Kidney capillary endothelial cell (primary cell): ENCODE measurements at regions not wholly inside any gene's neighbourhood (a gene's known extent, or its start where the extent isn't known, plus 50 kb on each side); places are given as distances from the start of the nearest gene placed in this dataset.
A peak's percentile ranks its signal among the peaks of the same experiment; 100 is the strongest.

Experiments used
- DNase-seq: peaks from one replicate; pipeline ENCODE4 v3.0.0-alpha.2; 2018; ENCODE audit warnings: low spot score

DNA sequence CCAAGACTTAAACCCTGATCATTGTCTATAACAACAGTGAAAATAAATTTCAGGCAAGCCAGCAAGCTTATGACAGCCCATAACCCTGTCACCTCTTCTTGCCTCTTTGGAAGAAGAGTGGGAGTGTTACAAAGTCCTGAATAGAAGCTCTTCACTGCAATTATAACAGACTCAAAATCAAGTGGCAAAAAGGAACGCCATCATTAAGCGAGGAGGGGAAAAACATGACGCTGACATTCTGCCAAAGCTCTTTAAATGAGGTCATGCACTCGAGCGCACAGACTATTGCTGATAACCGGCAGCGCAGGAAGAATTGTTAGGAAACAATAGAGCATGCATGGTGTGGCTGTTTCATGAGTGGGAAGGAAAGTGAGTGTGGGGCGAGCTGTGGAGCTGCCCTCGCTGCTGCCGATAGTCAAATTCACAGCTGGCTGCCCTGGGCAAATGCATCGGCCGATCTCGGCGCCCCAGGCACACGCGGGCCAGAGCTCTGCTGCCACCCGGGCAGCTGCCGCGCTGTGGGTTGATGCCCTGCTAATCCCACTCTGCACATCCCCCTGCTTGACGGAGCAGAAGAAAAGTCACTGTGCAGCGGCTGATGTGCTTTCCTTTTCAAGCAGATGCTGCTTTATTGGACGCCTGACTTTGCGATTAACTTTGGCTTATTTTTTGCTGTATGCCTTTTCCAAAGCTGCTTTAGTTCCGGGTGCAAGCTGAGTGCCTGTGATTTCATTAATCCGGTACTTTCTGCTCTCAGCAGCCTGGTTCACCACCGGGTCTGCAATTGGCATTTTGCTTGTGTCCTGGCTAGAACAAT, 102.4 kb upstream of the ST6GALNAC5 start:
- peak; percentile 10 for DNase-seq

DNA sequence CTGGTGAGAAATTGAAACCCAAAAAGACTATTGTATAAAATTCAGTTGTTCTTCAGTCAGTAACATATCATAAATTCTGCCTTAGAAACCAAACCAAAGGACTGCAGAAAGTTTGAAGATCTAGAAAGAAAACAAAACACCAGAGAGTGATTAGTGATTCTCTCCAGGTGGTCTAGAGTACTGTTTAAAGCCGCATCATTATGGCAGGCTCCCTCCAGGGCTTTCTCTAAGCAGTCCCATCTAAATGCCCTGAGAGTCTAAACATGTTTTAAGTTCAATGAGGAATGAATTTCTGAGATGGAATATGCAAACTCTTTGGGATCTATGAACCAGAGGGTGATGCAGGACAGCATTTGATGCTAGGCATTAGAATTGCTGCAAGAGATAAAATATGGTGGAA, 100.9 kb upstream of the ST6GALNAC5 start:
- DNase-seq = no peak

DNA sequence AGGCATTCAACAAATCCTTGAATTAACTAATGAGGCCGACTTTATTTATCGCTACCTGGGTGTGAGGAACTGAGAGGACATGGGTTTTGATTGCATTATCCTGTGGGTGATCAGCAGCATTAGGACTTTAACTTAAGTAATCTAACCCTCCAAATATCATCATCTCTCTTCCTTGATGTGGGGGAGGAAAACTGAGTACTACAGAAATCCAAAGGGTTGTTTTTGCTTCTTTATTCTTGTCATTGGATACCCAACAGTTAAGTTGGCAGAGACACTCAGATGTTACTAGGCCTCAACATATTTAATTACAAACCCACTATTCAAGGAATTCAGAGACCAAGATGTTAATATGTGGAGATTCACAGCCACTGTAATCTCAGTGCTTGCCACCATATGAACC, 97.4 kb upstream of the ST6GALNAC5 start:
- DNase-seq = no peak

DNA sequence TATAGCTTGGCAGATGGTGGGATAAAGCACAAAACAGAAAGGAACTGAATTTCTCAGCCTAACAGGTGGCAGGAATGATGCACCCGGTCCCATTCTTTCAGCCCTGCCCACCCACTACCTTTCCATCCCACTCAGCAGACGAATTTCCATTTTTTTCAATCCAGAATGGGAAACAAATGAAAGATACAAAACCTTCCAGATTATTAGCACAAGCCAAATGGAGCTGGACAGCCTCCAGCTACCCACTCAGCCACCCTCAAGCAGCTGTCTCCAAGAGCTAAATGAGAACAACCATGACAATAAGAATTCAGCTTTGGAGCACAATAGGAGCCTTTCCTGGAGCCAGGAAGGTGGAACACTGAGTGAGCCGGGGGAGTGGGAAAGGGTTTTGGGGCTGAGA, 96.3 kb upstream of the ST6GALNAC5 start:
- DNase-seq = no peak

DNA sequence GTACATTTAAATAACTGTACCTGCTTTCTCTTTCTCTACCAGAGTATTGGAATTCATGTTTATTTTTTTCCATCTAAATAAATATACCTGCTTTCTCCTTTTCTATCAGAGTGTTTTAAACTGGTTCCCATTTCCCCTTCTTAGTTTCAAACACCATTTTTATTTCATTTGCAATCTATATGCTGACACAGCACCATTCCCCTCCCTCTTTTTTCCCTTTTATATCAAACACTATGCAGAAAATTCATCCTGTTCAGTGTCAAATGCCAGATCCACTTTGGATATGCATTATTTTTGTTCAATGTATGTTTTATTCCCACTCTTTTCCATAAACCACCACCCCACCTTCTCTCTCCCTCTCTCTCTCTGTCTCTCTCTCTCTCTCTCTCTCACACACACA, 85.8 kb upstream of the ST6GALNAC5 start:
- DNase-seq = no peak

DNA sequence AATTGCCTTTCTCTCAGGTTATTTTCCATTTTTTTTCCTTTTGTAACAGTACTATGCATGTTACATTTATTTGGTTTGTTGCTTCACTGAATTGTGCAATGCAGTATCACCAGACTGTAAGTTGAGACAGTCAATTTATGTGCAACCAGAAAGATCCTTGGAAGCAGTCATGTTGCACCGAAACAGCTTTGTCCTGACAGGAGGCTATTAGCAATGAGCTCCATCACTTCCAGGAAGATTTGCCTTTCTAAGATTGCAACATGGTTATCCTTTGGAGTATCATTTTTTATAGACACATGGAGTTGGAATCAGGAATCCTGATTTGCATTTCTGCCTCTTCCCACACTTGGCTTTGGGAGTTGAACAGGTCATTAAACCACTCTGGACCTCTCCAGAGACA, 84.5 kb upstream of the ST6GALNAC5 start:
- DNase-seq = no peak

DNA sequence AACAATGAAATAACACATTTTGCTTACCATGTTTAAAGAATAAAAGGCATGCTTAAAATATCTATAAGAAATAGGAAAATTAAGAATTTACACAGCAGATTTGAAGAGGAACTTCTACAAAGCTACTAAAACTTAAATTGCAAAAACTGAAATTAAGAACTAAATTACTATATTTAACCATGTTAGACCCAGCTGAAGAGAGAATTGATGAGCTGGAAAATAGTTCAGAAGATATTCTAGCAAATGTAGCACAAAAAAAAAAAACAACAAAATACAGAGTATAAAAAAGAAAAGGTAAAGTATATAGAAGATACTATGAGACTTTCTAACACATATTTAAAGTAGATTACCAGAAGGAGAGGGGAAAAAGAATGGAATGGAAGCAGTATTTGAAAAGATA, 82.8 kb upstream of the ST6GALNAC5 start:
- no peak for DNase-seq

DNA sequence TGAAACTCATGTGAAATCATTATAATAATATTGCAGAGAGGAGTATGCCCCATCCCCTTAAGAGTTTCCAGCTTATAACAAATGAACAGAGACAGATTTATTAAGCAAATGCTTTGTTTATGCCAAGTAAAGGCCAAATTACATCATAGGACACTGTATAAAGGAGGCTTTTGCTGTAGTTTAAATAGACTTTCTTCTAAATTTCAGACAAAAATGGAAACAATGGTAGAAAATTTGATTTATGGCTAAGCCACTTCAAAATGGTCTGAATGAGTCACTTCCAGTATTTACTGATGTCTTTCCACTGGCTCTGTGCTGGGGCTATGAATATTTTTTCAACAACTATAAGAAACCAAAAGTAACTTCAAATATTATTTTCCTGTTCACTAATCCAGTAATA, 81.1 kb upstream of the ST6GALNAC5 start:
- DNase-seq = peak; percentile 71

DNA sequence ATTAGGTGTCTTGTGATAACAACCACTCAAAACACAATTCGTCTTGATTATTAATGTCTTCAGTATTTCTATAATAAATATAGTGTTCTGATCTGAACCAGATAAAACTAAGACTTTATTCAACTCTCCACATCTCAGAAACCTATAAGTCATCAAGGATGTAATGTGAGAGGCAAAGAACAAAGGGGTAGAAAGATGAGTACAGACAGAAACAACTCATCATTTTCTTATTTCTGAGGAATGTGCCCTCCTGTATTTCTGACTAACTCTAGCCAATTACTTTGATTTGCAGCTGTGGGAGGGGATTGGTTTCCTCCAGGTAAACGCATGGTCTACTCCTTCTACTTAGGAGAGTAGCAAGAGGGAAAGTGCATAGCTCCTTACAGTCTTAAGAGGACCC, 73.7 kb upstream of the ST6GALNAC5 start:
- DNase-seq = no peak

DNA sequence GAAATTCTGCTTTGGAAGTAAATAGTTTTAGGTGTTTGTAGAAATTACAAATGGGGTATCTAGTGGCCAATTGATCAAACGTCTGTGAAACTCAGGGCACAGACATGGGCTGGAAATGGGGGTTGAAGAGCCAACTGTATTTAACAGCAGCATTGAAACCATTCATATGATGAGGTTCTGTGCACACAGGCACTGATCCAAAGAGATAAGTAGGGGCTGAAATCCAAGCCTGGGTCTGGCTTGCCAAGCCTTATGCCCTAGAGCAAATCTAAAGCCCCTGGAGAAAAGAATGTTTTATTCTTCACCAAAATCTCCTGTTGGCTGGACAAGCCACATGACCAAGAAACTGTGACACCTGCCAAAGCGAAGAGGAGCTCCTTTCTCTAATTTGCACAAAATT, 67.6 kb upstream of the ST6GALNAC5 start:
- no peak for DNase-seq

DNA sequence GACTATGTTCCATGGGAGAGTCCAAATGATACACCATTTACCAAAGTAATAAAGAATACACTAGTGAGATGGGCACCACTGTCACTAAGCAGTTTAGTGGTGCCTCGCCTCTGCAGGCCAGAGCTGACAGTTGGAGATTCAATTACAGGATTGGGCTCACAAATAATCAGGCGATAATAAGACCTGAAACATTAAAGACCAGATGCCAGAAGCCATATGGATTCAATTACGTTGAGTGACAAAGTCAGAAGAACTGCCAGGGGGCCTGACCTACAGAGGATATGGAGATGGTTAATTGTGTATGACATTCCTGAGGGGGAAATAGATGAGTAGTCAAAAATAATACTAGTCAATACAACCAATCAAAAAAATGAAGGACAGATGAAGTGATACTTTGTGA, 65.2 kb upstream of the ST6GALNAC5 start:
- DNase-seq = no peak

DNA sequence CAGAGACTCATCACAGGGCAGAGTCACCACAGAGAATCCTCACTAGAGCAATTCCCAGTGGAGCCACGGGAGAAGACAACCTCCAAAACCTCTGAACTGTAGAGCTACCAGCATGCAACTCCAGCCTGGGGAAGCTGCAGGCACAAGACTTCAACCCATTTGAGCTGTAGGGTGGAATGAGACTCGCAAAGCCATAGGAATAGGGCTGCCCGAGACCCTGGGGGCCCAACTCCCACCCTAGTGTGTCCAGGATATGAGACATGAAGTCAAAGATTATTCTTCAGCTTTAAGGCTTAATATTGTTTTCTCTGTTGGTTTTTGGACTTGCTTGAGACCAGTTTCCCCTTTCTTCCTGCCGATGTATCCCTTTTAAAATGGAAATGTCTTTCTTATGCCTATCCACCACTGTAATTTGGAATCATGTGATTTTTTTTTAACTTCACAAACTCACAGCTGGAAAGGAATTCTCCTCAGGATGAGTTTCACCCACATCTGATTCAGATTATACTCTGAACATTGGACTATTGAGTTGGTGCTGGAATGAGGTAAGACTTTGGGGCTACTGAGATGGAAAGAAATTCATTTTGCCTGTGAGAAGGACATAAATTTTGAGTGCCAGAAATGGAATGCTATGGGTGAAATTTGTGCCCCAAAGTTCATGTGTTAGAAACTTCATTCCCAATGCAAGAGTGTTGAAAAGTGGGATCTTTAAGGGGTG, 59.6 kb upstream of the ST6GALNAC5 start:
- no peak for DNase-seq
